Naive thymus-derived CD4-positive, alpha-beta T cell (primary cell): ENCODE measurements at regions not wholly inside any gene's neighbourhood (a gene's known extent, or its start where the extent isn't known, plus 50 kb on each side); places are given as distances from the start of the nearest gene placed in this dataset.

Experiments used
- ATAC-seq: fragments of 150-1000 bp; cut with Tn5 transposase; 2 replicates; pipeline ENCODE4 v1.10.0; 2021; ENCODE audit warnings: mild to moderate bottlenecking, moderate library complexity
- CTCF ChIA-PET: fragments of 350-600 bp; sonication (Branson Sonifier 250); formaldehyde crosslinking; loops from one replicate; lab custom pipeline; 2021; ENCODE audit warnings: antibody characterized with exemption; lab: Charles Lee
- POLR2A ChIA-PET: fragments of 350-600 bp; sonication (Branson Sonifier 250); formaldehyde crosslinking; loops from one replicate; lab custom pipeline; 2021; ENCODE audit warnings: antibody characterized with exemption, inconsistent platforms; lab: Charles Lee
- DNase-seq, 9 donors: peaks; one replicate each; pipeline versions ENCODE4 v3.0.0 to v3.0.0-alpha.2; 2020 to 2022; ENCODE audit warnings: mixed read lengths in 1 of 9
- H3K27ac ChIP-seq: one replicate; pipeline ENCODE4 v1.7.0; 2013; ENCODE audit warnings: mild to moderate bottlenecking, low read depth, low read length, moderate library complexity
- H3K27me3 ChIP-seq, 2 donors: one replicate each; pipeline ENCODE4 v1.7.0; 2013; ENCODE audit warnings: low read length in 2 of 2, mild to moderate bottlenecking in 2 of 2, moderate library complexity in 2 of 2; ENCODE audit not compliant: control insufficient read depth in 2 of 2, insufficient read depth in 2 of 2
- H3K36me3 ChIP-seq, 3 experiments: 1 replicate in 2 of 3; 2 replicates in 1 of 3; pipeline ENCODE4 v1.7.0; 2013; ENCODE audit warnings: low read length in 3 of 3, mild to moderate bottlenecking in 3 of 3, moderate library complexity in 1 of 3; ENCODE audit not compliant: insufficient read depth in 3 of 3, control insufficient read depth in 2 of 3
- H3K4me1 ChIP-seq, 2 donors: one replicate each; pipeline ENCODE4 v1.7.0; 2013; ENCODE audit warnings: low read length in 2 of 2, mild to moderate bottlenecking in 2 of 2, moderate library complexity in 1 of 2; ENCODE audit not compliant: control insufficient read depth in 2 of 2, insufficient read depth in 2 of 2
- H3K4me3 ChIP-seq: 2 replicates; pipeline ENCODE4 v1.7.0; 2013; ENCODE audit warnings: mild to moderate bottlenecking, low read length
- H3K9me3 ChIP-seq, 3 experiments: 1 replicate in 2 of 3; 2 replicates in 1 of 3; pipeline ENCODE4 v1.7.0; 2013; ENCODE audit warnings: low read length in 3 of 3; ENCODE audit not compliant: control insufficient read depth in 2 of 3
- H3K27ac Mint-ChIP-seq, 9 donors: one replicate each; pipeline ENCODE4 v1.8.0; 2020 to 2022; ENCODE audit warnings: mixed read lengths in 9 of 9, mild to moderate bottlenecking in 8 of 9, moderate library complexity in 5 of 9, inconsistent platforms in 2 of 9
- H3K27me3 Mint-ChIP-seq, 5 donors: one replicate each; pipeline ENCODE4 v1.8.0; 2021 to 2022; ENCODE audit warnings: mixed read lengths in 5 of 5, mild to moderate bottlenecking in 1 of 5
- H3K36me3 Mint-ChIP-seq, 5 donors: one replicate each; pipeline ENCODE4 v1.8.0; 2020 to 2022; ENCODE audit warnings: mixed read lengths in 5 of 5, mild to moderate bottlenecking in 3 of 5, inconsistent platforms in 1 of 5
- H3K4me1 Mint-ChIP-seq, 7 donors: one replicate each; pipeline ENCODE4 v1.8.0; 2020 to 2022; ENCODE audit warnings: mixed read lengths in 7 of 7, mild to moderate bottlenecking in 3 of 7, inconsistent platforms in 1 of 7
- H3K4me3 Mint-ChIP-seq, 10 donors: one replicate each; pipeline ENCODE4 v1.8.0; 2020 to 2022; ENCODE audit warnings: mild to moderate bottlenecking in 10 of 10, mixed read lengths in 10 of 10, moderate library complexity in 6 of 10, inconsistent platforms in 2 of 10
- H3K9me3 Mint-ChIP-seq, 11 donors: one replicate each; pipeline ENCODE4 v1.8.0; 2020 to 2022; ENCODE audit warnings: mixed read lengths in 11 of 11, mild to moderate bottlenecking in 4 of 11, inconsistent platforms in 1 of 11, moderate library complexity in 1 of 11
- intact Hi-C, 2 donors: fragments of 100-400 bp; cut with micrococcal nuclease; formaldehyde crosslinking; loops; one replicate each; pipeline ENCODE4 v1.15.1; 2023

DNA sequence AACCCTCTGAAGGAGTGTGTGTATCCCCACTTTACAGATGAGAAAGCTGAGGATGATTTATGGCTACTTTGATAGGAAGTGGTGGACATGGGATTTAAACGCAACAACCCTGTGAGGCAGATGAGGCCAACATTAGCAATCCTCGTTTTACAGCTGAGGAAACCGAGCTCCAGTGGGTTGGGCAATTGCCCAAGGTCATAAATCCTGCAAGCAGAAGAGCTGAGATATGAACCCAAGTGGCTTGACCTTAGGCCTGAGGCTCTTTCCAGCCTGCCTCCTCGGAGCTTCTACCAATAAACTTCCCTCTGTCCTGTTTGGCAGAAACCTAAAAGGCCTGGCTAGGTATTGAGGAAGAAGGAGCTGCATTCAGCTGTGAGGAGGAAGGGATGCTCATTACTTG is 185.5 kb upstream of the RBPJ start:
- Mint-ChIP-seq H3K36me3 (peaks cover 0 to 42% (median 0%) of the 10 kb centered on the region in 5 donors), H3K9me3 (peaks cover 0 to 26% (median 0%) of the 10 kb centered on the region in 11 donors), H3K27me3 (peaks cover 0 to 4% (median 0%) of the 10 kb centered on the region in 5 donors), H3K27ac (peak overlapping the region in 1 of 9 donors; percentile 18), H3K4me1 (peaks cover 0 to 60% (median 0%) of the 10 kb centered on the region in 7 donors), H3K4me3 (no peak overlapping the region)
- Histone ChIP-seq H3K4me1 (peaks cover 0 to 14% of the 10 kb centered on the region in 2 donors), H3K9me3 (no peaks in the 10 kb centered on the region), H3K36me3 (no peaks in the 10 kb centered on the region), H3K4me3 (no peak overlapping the region), H3K27ac (no peak overlapping the region), H3K27me3 (no peaks in the 10 kb centered on the region)
- intact Hi-C loops: no loop called here
- CTCF ChIA-PET: interaction anchor here (0.6 to 1.1 kb wide), 2 partner anchors 28 to 264 kb away, joined by 3 read pairs; no protein-coding TSS in a partner anchor
- no peak for DNase-seq
- POLR2A ChIA-PET: no interaction called here
- ATAC-seq: no peak

DNA sequence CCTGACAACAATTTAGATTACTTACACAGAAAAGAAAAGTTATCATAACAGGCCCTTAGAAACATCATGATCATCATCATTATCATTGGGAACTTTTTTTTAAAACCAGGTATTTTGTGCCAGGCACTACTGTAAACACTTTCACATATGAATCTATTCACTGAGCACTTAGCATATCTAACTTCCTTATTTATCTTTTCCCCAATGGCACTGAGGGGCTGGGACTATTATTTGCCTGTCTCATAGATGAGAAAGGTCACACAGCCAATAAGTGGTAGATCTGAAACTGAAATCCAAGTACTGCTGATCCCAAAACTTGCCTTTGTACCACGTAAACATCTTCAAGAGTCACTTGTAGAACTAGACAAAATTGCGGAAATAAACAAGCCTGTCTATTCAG is 184.2 kb upstream of the RBPJ start:
- no peak overlapping the region for H3K27ac ChIP-seq
- no peak overlapping the region for H3K4me3 ChIP-seq
- H3K4me1 Mint-ChIP-seq: peaks cover 0 to 51% (median 0%) of the 10 kb centered on the region in 7 donors
- peaks cover 0 to 4% (median 0%) of the 10 kb centered on the region in 5 donors for H3K27me3 Mint-ChIP-seq
- POLR2A ChIA-PET: no interaction called here
- H3K27me3 ChIP-seq: no peaks in the 10 kb centered on the region
- peaks cover 0 to 14% of the 10 kb centered on the region in 2 donors for H3K4me1 ChIP-seq
- H3K36me3 ChIP-seq: no peaks in the 10 kb centered on the region
- CTCF ChIA-PET: no interaction called here
- peaks cover 0 to 21% (median 0%) of the 10 kb centered on the region in 11 donors for H3K9me3 Mint-ChIP-seq
- no peak overlapping the region for H3K27ac Mint-ChIP-seq
- no peaks in the 10 kb centered on the region for H3K9me3 ChIP-seq
- DNase-seq (no peak), ATAC-seq (no peak)
- H3K4me3 Mint-ChIP-seq: no peak overlapping the region
- H3K36me3 Mint-ChIP-seq: peaks cover 0 to 37% (median 0%) of the 10 kb centered on the region in 5 donors
- intact Hi-C loops: no loop called here

DNA sequence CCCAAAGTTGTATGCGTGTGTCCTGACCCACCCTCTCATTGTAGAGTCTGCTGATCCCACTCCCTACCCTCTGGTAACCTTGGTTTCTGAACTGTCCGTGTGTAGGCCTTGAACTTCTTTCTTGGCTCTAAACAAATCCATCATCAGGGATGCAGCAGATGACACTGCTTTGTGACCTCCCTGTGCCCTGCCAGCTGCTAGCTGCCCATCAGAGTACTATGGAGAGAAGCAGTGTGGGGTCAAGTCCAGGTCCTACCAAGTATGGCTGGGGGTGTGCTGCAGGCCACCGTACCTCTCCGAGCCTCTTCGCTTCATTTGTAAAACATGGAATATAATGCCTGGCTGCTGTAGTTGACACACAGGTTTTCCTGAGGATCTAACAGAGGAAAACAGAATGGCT is 183.5 kb upstream of the RBPJ start:
- Mint-ChIP-seq H3K9me3 (peaks cover 0 to 21% (median 0%) of the 10 kb centered on the region in 11 donors), H3K36me3 (peaks cover 0 to 34% (median 0%) of the 10 kb centered on the region in 5 donors), H3K27ac (no peak overlapping the region)

DNA sequence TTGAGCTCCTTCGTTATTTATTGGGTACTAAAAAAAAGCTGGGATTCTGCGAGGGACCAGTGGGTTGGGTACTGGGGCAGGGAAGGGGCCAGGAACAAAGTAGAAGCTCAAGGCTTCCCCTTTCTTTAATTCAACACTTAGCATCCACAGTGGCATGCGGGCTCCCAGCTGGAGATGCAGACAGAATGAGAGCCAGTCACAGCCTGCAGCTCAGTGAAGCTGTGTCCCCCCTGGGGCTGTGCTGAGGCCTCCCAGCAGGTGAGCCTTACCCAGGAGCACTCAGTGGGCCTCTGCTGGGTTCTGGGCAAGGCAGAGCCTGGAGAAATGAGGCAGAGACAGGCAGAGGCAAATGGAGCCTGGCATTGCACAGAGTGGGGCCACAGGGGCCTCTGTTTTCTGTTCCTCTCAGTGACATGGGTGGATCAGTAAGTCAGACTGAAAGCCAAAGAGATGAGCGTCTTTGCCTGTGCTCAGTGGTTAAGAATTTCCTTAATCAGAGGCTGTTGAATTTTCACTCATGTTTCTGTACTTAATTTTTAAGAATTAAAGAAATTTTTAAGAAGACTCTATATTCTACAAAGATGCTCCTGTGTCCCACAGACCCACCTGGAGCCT is 181.4 kb upstream of the RBPJ start:
- no peak for ATAC-seq

More for the DNA sequence above, 183.5 kb upstream of the RBPJ start:
- no peak overlapping the region for H3K27ac ChIP-seq
- Mint-ChIP-seq H3K4me3 (no peak overlapping the region), H3K27me3 (peaks cover 0 to 4% (median 0%) of the 10 kb centered on the region in 5 donors), H3K4me1 (peaks cover 0 to 50% (median 0%) of the 10 kb centered on the region in 7 donors)
- H3K36me3 ChIP-seq: no peaks in the 10 kb centered on the region
- H3K9me3 ChIP-seq: no peaks in the 10 kb centered on the region
- H3K27me3 ChIP-seq: no peaks in the 10 kb centered on the region
- POLR2A ChIA-PET: no interaction called here
- DNase-seq: no peak
- H3K4me3 ChIP-seq: no peak overlapping the region
- H3K4me1 ChIP-seq: peaks cover 0 to 9% of the 10 kb centered on the region in 2 donors
- CTCF ChIA-PET: interaction anchor here (0.6 kb wide), 1 partner anchor 51 kb away, joined by 5 read pairs; no protein-coding TSS in a partner anchor
- no peak for ATAC-seq
- intact Hi-C loops: no loop called here

DNA sequence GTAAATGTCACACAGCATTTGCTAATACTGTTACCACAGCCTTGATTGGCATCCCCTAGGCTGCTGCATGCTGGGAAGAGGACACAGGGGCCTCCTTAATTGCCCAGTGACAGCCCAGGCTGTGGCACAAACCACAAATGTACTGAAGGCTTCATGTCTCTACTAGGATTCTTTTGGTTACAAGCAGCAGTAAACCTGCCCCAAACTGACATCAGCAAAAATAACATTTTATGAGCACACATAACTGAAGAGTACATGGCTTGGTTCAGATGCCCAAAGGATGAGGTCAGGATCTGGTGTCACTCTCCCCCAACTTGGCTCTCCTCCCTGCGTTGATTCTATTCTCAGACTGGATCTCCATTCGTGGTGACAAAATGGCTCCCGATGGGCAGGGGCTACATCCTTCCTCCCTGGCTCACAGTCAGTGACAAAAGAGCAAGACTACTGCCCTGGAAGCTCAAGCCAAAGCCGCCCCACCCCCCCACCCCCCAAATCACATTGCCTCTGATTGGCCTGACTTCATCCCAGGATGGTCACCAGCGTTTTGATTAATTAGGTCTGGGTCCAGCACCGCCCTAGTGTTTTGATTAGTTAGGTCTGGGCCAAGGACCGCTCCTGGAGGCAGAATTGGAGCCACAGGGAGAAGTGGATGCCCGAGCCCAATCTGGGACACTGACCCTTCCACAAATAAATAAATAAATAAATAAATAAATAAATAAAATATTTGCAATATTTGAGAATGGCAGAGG is 180.5 kb upstream of the RBPJ start:
- H3K36me3 ChIP-seq: no peaks in the 10 kb centered on the region
- H3K27ac ChIP-seq: no peak overlapping the region
- H3K4me1 ChIP-seq: no peaks in the 10 kb centered on the region
- POLR2A ChIA-PET: no interaction called here
- Mint-ChIP-seq H3K36me3 (peaks cover 0 to 19% (median 0%) of the 10 kb centered on the region in 5 donors), H3K4me1 (peaks cover 0 to 40% (median 0%) of the 10 kb centered on the region in 7 donors), H3K4me3 (no peak overlapping the region), H3K9me3 (peaks cover 0 to 18% (median 0%) of the 10 kb centered on the region in 11 donors), H3K27me3 (peaks cover 0 to 4% (median 0%) of the 10 kb centered on the region in 5 donors), H3K27ac (no peak overlapping the region)
- DNase-seq (no peak), ATAC-seq (no peak)
- no peaks in the 10 kb centered on the region for H3K9me3 ChIP-seq
- intact Hi-C loops: no loop called here
- CTCF ChIA-PET: no interaction called here
- no peak overlapping the region for H3K4me3 ChIP-seq
- no peaks in the 10 kb centered on the region for H3K27me3 ChIP-seq

More for the DNA sequence above, 181.4 kb upstream of the RBPJ start:
- Histone ChIP-seq H3K9me3 (no peaks in the 10 kb centered on the region), H3K4me1 (no peaks in the 10 kb centered on the region), H3K27ac (no peak overlapping the region), H3K27me3 (no peaks in the 10 kb centered on the region), H3K36me3 (no peaks in the 10 kb centered on the region), H3K4me3 (no peak overlapping the region)
- DNase-seq: no peak
- H3K36me3 Mint-ChIP-seq: peaks cover 0 to 23% (median 0%) of the 10 kb centered on the region in 5 donors
- no peak overlapping the region for H3K4me3 Mint-ChIP-seq
- peaks cover 0 to 4% (median 0%) of the 10 kb centered on the region in 5 donors for H3K27me3 Mint-ChIP-seq
- no peak overlapping the region for H3K27ac Mint-ChIP-seq
- ChIA-PET POLR2A (no interaction called here), CTCF (interaction anchor here (0.5 kb wide), 1 partner anchor 136 kb away, joined by 3 read pairs; no protein-coding TSS in a partner anchor)
- intact Hi-C loops: no loop called here
- H3K4me1 Mint-ChIP-seq: peaks cover 0 to 32% (median 0%) of the 10 kb centered on the region in 7 donors
- H3K9me3 Mint-ChIP-seq: peaks cover 0 to 22% (median 0%) of the 10 kb centered on the region in 11 donors

DNA sequence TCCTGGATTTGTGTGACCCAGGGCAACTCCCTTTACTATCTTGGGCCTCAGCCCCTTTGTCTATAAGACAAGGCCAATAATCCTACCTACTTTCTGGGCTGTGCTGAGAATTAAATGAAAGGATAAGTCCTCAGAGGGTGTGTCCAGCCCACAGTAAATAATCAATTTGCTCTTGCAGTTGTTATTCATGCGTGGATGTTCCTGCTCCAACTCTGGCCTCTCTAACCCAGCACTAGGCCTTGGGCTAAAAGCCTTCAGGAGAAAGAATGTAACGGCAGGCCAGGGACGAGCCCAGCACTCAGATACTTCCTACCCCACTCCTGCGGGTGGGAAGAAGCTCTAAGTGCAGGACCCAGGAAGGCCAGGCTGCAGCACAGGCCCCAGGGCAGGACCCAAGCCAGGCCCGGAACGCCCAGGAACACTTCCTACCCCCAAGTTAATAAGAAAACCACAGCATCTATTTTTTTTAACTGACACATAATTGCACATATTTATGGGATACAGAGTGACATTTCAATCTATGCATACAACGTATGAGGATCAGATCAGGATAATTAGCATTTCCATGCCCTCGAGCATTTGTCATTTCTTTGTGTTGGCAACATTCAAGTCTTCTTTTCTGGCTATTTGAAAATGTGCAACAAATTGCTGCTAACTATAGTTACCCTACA is 179.6 kb upstream of the RBPJ start:
- Histone ChIP-seq H3K4me1 (no peaks in the 10 kb centered on the region), H3K27me3 (no peaks in the 10 kb centered on the region), H3K9me3 (no peaks in the 10 kb centered on the region), H3K27ac (no peak overlapping the region), H3K4me3 (no peak overlapping the region), H3K36me3 (no peaks in the 10 kb centered on the region)
- ATAC-seq (no peak), DNase-seq (no peak)
- POLR2A ChIA-PET: no interaction called here
- CTCF ChIA-PET: interaction anchor here (0.7 kb wide), 1 partner anchor 907 kb away, joined by 3 read pairs; no protein-coding TSS in a partner anchor
- Mint-ChIP-seq H3K9me3 (peaks cover 0 to 11% (median 0%) of the 10 kb centered on the region in 11 donors), H3K27me3 (no peaks in the 10 kb centered on the region), H3K27ac (no peak overlapping the region), H3K36me3 (peaks cover 0 to 17% (median 0%) of the 10 kb centered on the region in 5 donors), H3K4me3 (no peak overlapping the region), H3K4me1 (peaks cover 0 to 44% (median 0%) of the 10 kb centered on the region in 7 donors)
- intact Hi-C loops: no loop called here
